NCI-H524 (cell line): ENCODE measurements at regions not wholly inside any gene's neighbourhood (a gene's known extent, or its start where the extent isn't known, plus 50 kb on each side); places are given as distances from the start of the nearest gene placed in this dataset.

ENCODE experiments used
- DNase-seq, 2 experiments: peaks; one replicate each; lab custom pipeline; 2025; lab: John Stamatoyannopoulos, UW

DNA sequence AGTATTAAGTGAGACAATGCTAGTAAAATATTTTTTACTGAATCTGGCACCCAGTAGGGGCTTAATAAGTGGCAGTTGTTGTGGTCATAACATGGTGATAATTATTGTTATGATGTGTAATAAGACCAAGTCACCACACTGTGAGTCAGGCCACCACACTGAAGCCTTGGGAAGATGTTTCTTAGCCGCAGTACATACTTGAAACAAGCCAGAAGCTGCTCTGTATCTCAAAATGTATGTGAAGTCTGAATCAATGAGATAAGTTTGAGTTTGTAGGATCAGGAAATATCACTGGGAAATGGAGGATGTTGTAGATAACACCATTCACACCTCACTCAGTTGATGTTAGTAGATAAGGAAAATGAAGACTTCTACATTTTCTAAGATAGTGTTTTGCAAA, 51.3 kb upstream of the PTPN3 start:
- DNase-seq, result no peak

DNA sequence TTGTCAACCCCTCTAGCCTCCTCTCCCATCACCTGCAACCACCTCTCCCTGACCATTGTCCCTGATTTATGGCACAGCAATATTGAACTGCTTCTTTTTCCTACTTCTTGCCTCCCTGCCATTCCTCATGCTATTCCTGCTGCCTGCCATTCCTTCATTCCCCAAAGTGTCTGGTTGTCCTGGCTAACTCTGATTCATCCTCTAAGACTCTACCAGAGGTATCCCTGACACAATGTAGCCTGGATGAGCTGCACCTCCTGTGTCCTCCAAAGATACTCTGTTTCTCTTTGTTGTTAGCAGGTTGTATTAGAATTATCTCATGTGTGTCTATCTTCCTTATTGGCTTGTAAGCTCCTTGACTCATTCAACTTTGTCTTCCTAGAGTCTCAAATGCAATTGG, 53.5 kb upstream of the PTPN3 start:
- no peak for DNase-seq

DNA sequence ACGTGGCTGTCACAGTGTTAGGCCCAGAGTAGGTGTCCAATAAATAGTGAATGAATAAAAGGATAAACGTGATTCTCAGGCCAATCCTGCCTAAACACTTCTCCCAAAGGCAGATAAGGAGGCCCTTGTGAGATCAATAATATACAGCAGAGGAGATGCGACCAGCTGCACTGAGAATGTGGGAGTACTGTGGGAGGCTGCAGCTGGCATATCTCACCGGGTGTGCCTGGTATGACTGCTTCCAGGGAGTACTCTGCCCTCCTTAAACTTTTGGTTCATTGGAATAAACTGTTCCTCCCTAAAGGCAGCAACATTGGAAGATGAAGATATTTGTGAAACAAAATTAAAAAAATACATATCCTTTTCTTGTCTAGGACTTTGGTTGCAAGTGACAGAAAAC, 57.1 kb upstream of the PTPN3 start:
- no peak for DNase-seq

DNA sequence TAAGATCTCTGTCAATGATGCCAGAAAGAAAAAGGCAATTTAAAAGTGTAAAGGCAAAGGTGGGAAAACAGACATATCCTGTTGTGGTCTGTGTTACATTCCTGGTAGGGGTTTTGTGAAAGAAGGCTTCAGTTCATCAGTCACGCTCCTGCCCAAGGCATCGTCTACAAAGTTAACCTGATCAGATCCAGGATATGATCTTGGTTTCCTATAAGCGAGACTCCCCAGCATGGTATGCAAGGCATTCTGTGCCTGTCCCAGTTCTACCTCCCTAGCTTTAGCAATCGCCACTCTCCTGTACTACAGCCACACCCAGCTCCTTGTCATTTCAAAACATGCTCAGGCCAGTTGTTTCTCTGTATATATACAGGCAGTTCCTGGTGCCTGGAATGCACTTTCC, 58.0 kb upstream of the PTPN3 start:
- no peak for DNase-seq

DNA sequence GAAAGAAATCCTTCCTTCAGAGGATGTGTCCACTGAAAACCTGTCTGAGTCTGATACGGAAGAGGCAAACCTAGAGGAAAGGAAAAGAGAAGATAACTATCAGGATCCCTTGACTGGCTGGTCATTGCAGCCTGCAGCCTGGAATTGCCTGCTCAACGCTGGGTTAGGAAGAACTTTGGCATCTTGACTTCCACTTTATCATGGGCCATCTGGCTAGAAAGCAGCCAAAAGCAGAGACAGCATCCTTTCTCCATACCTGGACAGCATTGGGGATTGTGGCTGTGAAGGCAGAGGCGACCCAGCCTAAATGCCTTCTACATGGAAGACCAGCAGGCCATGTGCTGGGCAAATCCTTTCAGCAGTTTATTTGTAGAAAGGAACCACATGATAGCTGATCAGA, 58.7 kb upstream of the PTPN3 start:
- DNase-seq, result no peak

DNA sequence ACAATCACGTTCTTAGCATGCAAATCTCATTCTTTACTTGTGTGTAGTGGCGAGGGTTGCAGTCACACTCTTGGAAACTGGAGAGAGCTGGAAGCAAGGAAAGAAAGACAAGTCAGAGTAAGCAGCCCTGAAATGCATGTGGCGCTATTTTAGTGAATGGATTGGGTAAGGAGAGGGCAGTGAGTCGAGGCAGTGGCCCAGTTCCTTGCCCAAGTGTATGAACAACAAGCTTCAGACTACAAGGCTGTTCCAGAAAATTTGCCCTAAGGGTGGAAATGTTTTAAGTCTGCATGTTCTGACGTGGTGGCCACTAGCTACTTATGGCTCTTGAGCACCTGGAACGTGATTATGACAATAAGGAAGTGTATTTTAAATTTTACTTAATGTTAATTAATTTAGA, 59.4 kb upstream of the PTPN3 start:
- DNase-seq, result no peak

DNA sequence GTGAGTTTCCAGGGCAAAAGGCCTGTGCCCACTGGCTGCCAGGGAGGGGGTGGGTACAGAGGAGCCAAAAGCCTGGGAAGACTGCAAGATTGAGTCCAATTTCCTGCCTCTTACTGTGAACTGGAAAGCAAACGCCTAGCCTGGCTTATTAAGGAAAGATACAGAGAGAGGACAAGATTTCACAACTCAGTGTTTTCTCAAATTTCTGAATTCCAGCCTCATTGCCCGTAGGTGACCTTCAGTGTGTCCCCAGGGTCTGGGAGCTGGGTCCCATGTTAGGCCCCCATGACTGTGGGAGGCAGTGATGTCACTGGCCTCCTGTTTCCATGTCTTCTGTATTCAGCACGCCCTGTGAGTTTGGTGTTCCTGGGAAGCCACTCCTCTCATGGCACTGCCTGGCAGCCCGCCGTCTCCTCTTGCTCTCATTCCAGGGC, 60.6 kb upstream of the PTPN3 start:
- no peak for DNase-seq

DNA sequence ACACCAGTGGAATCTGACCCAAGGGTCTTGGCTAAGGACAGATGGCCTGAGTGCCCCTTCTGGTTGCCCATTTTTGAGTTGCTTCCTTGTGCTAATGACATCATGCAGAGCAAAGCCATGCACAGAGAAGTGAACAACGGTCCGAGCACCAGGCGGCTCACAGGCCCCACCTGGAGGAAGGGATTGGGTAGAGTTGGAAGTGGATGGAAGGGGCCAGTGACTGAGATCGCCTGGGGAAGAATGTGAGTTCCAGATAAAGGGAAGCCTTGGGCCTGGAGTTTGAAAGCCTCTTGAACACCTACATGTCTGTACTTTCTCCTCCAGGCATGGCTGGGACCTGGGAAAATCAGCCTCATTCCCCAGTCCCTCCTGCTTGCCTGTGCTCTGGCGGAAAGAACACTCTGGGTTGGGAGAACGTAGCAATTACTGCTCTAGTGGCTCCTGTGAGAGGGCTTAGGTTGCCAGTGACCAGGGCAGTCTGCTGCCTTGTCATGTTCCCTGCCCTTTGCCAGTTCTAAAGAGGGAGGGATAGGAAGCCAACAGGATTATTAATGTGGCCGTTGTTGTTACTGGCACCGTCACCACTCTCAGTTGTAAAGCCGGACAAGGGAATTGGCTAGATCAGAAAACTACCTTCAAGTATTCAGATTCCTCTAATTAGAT, 62.5 kb upstream of the PTPN3 start:
- DNase-seq, result peak in 1 of 2 experiments; percentile 31

DNA sequence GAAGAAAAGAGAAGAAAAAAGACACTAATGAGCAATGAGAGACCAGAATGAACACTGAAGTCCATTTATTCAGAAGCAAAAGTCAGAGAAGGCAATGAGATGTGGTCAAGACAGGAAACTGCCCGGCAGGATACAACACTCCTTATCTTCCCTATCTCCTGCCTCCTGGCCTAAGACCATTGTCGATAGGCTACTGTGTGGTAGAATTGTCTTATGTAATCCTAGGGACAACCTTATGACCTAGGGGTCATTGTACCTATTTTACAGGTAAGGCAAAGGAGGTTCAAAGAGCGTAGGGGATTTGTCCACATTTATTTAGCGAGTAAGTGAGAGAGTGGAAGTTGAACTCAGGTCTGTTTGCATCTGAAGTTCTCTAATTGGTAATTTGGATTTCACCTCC, 63.0 kb upstream of the PTPN3 start:
- DNase-seq, result no peak

DNA sequence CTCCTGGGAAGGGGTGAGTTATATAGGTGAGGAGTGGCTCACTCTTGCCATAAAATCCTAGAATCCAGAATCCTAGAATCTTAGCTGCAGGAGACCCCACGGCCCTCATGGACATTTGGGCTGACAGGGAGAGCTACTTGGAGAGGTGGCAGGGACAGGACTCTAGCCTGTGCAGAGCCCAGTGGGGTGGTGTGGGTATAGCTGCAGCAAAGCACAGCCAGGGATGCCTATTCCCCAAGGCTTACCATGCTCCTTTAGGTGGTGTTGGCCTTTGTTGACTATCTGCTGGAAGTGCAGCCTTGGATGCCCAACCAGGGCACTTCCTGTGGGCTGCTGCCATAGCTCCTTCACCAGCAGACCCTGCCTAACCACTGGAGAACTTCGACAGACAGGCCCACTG, 70.0 kb upstream of the PTPN3 start:
- DNase-seq, result no peak

DNA sequence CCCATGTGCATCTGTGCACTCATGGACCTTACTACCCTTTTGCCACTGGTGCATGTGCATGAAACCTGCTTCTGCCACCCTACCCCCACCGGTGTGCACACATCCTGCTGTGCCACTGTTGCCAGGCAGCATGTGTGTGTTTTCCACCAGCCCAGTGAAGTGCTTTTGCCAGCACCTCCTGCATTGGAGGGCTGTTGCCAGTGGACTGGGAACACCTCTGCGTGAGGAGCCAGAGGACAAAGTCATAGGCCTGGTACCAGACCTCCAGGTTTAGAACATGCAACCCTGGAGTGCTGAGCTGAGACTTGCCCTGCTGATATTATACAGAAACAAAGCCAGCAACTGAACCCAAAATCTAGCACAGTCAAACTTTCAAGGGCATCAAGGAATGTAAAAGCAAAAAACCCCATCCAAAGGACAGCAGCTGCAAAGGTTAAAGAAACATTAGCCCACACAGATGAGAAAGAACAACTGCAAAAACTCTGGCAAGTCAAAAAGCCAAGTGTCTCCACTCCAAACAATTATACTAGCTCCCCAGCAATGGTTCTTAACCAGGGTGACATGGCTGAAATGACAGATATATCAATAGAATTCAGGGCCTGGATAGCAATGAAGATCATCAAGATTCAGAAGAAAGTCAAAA, 70.6 kb upstream of the PTPN3 start:
- no peak for DNase-seq

DNA sequence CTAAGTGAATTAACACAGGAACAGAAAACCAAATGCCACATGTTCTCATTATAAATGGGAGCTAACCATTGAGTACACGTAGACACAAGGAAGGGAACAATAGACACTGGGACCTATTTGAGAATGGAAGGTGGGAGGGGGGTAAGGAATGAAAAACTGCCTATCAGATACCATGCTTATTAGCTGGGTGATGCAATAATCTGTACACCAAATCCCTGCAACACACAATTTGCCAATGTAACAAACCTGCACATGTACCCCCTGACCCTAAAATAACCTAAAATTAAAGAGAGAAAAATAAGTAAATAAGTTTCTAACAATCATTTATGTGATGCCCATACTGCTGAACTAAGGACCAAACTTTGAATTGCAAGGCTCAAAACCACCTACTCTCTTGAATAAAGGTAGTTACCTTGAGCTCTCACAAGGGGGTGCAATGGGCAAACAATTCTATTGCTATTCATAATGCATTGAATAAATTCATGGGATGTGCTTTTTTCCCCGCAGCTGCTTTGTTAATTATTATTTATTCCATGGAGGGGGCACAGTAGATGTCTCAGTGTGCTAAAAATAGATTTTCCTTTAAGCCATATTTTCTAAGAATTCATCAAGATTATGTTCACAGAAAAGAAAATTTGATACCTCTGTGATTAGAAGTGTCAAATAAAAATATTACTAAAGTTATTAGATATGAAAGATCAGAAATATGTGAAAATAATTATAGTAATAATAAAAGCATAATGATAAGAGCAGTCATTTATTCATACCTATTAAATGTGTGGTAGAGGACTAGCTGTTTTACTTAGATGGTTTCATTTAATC, 76.2 kb upstream of the PTPN3 start:
- DNase-seq, result peak; percentile 38 to 81

DNA sequence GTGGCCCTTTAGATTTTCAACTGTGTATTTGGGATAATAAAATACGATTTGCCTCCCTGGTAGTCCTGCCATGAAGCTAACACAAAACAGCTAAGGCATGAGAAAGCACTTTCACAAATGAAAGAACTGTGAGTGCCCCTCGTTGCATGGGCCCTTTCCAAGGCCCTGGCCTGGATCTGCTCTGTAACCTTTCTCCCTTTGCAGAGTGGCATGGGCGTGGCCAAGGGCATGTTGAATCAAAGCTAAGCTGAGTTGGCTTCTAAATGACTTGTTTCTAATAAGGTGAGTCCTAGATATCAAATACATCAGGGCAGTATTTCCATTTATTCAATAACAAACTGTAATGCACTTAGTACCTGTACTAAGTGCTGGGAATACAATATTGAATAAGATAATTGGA, 78.7 kb upstream of the PTPN3 start:
- no peak for DNase-seq

DNA sequence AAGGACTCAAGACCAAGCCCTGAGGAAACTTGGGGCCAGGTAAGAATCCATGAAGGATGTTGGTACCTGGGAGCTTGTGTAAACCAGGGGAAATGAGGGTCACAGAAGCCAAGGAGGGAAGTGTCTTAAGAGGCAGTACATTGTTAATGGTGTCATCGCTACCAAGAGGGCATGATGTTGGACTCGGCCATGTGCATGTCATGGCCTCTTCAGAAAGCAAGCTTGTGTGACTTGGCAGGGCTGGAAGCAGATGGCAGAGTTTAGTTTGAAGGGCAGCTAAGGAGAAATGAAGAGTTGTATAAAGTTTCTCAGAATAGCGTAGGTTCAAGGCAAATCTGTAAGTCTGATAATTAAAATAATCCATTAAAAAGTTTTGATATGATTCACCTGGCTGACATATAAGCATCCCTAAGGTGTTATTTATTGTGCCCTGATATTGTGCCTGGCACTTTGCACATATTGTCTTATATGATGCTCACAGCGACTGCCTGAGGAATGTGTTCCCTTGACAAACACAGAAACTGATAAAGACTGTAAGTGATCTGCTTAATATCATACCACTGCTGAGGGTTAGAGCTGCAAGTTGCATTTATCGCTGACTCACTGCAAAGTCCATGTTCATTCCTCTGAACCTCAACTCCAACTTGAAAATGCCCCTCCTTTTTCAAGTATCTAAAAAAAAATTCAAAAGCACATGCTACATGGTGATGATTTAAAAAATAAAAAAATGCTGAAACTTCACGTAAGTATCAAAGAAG, 81.3 kb upstream of the PTPN3 start:
- DNase-seq, result peak in 1 of 2 experiments; percentile 10

DNA sequence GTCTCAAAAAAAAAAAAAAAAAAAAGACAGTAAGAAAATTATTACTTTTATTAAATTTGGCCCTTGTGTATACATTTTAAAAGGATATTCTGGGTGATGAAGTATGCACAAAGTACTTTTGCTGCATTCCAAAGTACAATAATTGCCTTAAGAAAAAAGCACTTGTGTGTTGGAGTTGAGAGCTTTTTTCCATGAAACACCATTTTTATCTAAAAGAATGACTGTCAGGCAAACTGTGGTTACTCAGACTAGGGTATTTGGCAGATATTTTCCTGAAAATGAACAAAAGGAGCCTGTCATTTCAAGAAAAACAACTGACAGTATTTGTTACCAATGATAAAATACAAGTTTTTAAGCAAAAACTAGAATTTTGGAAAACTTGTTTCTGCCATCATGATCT, 84.3 kb upstream of the PTPN3 start:
- no peak for DNase-seq

DNA sequence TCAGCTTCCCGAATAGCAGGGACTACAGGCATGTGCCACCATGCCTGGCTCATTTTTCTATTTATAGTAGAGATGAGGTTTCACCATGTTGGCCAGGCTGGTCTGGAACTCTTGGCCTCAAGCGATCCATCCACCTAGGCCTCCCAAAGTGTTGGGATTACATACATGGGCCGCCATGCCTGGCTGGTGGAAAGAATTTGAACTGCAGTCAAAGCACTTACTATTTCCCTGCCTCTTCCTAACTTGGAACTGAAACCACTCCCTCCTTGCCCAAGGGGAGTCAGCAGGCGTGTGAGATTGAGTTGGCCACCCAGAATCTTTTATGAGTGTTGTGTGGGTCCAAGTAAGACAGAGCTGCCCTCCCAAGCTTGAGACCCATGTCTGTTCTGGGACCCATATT, 86.1 kb upstream of the PTPN3 start:
- DNase-seq, result no peak

DNA sequence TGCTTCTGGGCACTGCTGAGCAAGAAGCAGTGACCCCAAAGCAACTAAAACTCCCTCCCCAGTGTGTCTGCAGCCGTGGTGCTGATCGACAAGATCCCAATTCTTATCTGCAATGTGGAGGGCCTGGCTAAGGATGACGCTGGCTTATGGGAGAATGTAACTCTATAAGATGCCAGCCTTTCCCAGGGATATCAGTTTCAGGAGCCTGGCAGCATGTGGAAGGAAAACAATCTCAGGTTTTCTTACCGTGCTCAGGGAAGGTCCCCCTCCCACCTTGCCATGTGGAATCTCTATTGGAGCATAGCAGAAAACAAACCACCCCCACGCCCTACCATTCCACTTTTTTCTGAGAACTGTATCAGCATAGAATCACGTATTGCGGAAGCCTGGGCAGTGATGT, 87.7 kb upstream of the PTPN3 start:
- peak in 1 of 2 experiments; percentile 34 for DNase-seq

DNA sequence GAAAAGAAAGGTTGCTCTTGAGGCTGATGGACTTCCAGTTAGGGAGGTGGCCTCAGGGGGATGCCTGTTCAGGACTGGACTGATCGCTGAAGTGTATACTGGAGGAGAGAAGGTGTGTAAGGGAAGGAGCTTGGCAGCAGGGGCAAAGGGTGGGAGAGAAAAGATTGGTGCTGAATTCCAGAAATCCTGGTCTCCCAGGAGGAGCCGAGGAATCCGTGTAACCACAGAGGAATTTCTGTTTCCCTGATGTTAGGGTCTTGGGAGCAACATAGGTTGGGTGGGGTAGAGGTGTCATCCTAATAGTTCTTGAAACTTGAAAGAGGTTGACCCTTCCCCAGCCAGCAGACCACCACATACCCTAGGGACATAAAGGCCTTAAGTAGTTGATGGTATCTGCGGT, 88.9 kb upstream of the PTPN3 start:
- no peak for DNase-seq

DNA sequence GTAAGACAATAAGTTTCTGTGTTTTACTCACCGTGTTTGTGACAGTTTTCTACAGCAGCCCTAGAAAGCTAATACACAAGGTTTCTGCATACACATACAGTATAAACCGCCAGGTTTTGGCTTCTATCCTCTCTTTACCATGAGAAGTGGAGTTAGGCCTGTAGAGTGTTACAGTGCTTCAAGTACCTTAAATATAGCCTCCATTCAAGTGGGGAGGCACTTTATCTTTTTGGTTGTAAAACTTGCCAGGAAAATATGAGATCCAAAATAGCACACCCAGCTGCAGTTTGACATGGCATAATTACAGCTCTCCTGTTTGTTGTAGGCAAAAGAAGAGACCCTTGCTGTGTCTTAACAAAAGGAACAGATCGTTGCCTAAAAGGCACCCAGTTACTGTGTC, 90.3 kb upstream of the PTPN3 start:
- no peak for DNase-seq

DNA sequence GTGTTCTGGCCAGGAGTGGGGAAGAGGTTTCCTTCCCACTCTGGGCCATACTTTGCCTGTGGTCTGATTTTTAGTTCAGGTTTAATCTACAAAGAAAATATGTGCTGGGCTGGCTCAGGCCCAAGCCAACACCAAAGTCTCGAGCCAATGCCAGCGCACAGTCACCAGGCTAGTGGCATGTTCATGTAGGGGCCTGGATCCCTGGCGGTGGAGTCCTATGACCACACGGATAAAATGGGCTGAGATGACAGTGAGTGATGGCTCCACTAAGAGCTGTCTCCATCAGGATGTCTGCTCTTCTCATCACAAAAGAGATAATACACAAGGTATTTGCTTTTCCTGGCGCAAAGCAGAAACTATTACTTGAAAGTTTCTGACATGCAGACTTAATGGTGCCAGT, 92.9 kb upstream of the PTPN3 start:
- DNase-seq, result no peak

DNA sequence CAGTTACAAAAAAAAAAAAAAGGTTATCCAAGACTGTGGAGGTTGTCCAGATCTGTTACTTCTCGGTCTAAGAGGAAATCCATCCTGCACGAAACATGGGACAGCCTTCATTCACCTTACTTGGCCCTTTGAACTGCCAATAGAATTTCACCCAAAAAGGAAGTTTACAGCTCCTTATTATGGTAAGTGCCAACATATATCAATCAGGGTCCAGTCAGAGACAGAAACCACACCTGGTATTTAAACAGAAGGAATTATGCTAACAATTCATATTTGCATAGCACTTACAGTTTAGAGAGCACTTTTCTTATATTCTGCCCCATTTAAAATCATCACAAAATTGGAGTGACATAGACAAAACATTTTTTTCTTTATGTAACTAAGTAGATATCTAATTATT, 93.6 kb upstream of the PTPN3 start:
- no peak for DNase-seq

DNA sequence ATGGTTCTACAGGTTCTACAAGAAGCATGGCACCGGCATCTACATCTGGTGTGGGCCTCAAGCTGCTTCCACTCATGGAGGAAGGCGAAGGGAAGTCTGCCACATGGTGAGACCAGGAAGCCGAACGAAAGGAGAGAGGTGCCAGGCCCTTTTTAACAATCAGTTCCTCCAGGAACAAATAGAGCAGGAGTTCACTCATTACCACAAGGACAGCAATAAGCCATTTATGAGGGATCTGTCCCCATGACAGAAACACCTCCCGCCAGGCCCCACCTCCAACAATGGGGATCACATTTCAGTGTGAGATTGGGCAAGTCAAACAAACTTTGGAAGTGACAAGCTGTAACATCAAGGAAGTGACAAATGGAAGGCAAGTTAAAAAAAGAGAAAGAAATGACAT, 95.5 kb upstream of the PTPN3 start:
- DNase-seq, result no peak

DNA sequence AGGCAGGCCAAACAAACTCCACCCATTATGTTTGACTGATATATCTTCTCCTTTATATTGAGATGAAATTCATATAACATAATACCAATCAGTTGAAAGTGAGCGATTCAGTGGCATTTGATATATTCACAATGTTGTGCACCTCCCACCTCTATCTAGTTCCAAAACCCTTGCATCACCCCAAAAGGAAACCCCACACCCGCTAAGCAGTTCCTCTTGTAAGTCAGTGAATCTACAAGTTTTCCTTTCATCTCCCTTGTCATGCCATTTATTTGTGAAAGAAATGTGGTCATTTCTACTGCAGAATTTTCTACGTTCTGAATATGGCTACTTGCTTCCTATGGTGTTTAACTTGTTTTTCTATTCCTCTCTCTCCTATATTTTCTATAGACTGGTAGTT, 99.4 kb upstream of the PTPN3 start:
- no peak for DNase-seq
